ENCODE measurements at regions not wholly inside any gene's neighbourhood (a gene's known extent, or its start where the extent isn't known, plus 50 kb on each side); places are given as distances from the start of the nearest gene placed in this dataset.

- no peak for DNase-seq
These were observed 110.0 kb upstream of the ADARB2 start for GRCh38 chr10:1847361-1847760.

- no peak for DNase-seq
These were observed 108.7 kb upstream of the ADARB2 start for GRCh38 chr10:1846032-1846431.

- DNase-seq, result no peak
These were observed 104.4 kb upstream of the ADARB2 start for GRCh38 chr10:1841759-1842158.

GRCh38 chr10:1829712-1830111 lies 92.4 kb upstream of the ADARB2 start:
- no peak for DNase-seq

GRCh38 chr10:1824928-1825327 lies 87.6 kb upstream of the ADARB2 start:
- no peak for DNase-seq

GRCh38 chr10:1814556-1814955 lies 77.2 kb upstream of the ADARB2 start:
- no peak for DNase-seq

GRCh38 chr10:1809139-1809741 lies 71.9 kb upstream of the ADARB2 start:
- DNase-seq, result no peak

GRCh38 chr10:1807924-1808323 lies 70.6 kb upstream of the ADARB2 start:
- DNase-seq, result no peak

GRCh38 chr10:1807196-1807595 lies 69.9 kb upstream of the ADARB2 start:
- no peak for DNase-seq

- no peak for DNase-seq
These were observed 65.1 kb upstream of the ADARB2 start for GRCh38 chr10:1802413-1802812.

GRCh38 chr10:1788401-1788800 lies 51.1 kb upstream of the ADARB2 start:
- no peak for DNase-seq
